Activated T-helper 2 cell treated with anti-CD3 and anti-CD28 coated beads, Interferon-gamma antibody, Interleukin-2, Interleukin-4, amounts not matched to agents 10 μg/mL and 5 μg/mL and 100 μg/mL, durations not matched to agents 14 hours and 24 hours and 36 hours (primary cell): ENCODE measurements at regions not wholly inside any gene's neighbourhood (a gene's known extent, or its start where the extent isn't known, plus 50 kb on each side); places are given as distances from the start of the nearest gene placed in this dataset.
A peak's percentile ranks its signal among the peaks of the same experiment; 100 is the strongest.
"Not testable (repeated sequence)": the region's sequence is repeated elsewhere in the genome, so short reads cannot be mapped to it uniquely, and the experiment has no call there.

Experiments used
- DNase-seq: peaks from one replicate; pipeline ENCODE4 v3.0.0; 2021; ENCODE audit warnings: low spot score
- H3K27ac Mint-ChIP-seq: one replicate; pipeline ENCODE4 v1.8.0; 2021; ENCODE audit warnings: mixed read lengths
- H3K27me3 Mint-ChIP-seq: one replicate; pipeline ENCODE4 v1.8.0; 2021; ENCODE audit warnings: low read depth, mixed read lengths
- H3K36me3 Mint-ChIP-seq: one replicate; pipeline ENCODE4 v1.8.0; 2021; ENCODE audit warnings: low read depth, mixed read lengths
- H3K4me1 Mint-ChIP-seq: one replicate; pipeline ENCODE4 v1.8.0; 2021; ENCODE audit warnings: low read depth, mixed read lengths
- H3K4me3 Mint-ChIP-seq: one replicate; pipeline ENCODE4 v1.8.0; 2021; ENCODE audit warnings: low read depth, mild to moderate bottlenecking, moderate library complexity, mixed read lengths
- H3K9me3 Mint-ChIP-seq: one replicate; pipeline ENCODE4 v1.8.0; 2021; ENCODE audit warnings: mixed read lengths
- intact Hi-C: fragments of 100-400 bp; cut with micrococcal nuclease; formaldehyde crosslinking; loops from one replicate; pipeline ENCODE4 v1.15.1; 2023

DNA sequence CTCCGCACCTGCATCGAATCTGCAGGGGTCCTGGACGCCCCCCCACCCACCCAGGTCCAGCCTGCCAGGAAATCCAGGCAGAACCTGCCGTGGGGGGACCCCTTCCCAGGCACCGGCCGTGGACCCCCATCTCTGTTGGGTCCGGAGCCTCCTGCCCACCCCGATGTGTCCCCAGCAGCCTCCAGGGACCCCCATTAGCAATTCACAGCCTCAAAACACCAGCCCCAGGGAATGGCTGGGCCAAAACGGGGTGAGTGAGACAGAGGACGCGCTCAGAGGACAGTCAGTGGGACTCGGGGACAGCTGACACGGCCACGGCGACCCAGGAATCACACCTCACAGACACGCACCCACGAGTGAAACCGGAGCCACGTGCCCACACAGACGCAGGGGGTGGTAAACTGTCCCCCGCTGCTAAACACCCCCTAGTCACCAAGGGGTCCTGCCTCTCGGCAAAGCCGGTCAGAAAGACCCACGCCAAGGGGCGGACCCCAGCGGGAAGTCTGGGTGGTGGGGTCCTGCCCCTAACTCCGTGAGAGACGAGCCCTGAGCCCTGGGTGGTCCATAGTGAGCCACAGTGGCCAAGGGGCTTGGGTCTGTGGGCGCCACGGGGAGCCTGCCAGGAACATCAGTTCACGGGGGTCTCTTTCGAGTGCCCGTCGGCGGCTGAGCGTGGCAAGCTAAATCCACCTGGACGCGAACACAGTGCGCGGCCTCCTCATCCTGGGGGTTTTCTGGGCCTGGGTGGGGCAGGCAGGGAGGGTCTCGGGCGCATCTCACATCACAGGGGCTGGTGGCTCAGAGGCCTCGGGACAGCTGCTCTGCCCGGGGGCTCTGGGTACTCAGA lies 126.5 kb upstream of the NKX1-1 start:
- H3K4me1 Mint-ChIP-seq = no peaks in the 10 kb centered on the region
- no peak overlapping the region for H3K4me3 Mint-ChIP-seq
- H3K36me3 Mint-ChIP-seq = no peaks in the 10 kb centered on the region
- DNase-seq = no peak
- peaks cover 5% of the 10 kb centered on the region for H3K27me3 Mint-ChIP-seq
- intact Hi-C loops = no loop called here
- H3K9me3 Mint-ChIP-seq = no peaks in the 10 kb centered on the region
- no peak overlapping the region for H3K27ac Mint-ChIP-seq

DNA sequence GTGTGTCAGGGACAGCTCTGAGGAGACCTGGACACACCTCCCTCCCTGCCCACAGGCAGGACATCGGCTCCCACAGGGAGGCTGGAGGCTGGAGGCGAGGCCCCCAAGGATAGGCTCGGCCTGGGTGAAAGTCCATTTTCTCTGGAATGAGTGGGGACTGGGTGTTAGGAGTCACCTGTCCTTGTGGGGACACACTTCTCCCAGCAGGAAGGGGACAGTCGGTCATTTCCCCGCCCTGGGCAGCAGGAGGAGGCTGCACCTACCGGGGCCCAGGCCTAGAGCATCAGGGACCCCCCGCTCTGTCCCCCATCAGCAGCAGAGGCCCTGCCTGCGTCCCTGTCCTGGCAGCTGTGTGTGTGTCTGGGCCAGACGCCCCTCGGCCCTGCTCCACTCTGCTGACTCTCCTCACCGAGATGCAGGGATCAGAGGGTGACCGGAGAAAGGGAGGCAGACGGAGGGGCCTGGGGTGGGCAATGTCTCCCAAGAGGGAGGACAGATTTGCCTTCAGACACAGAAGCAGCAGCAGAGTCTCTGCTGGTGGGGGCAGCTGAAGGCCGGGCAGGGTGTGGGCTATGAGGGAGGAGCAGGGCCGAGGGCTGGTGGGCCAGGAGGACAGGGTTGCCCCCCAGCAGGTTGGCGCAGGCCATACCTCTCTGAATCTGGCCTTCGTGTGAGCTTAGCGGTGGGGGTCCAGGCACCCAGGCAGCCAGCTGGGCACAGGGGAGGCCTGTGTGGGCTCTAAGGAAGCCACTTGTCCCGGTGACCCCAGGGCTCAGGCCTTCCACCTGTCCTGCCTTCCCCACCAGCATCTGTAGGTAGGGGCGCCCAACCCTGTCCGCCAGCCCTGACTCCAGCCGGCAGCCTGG lies 125.7 kb upstream of the NKX1-1 start:
- no peak overlapping the region for H3K27ac Mint-ChIP-seq
- no peak overlapping the region for H3K4me3 Mint-ChIP-seq
- no peaks in the 10 kb centered on the region for H3K36me3 Mint-ChIP-seq
- H3K27me3 Mint-ChIP-seq = peaks cover 9% of the 10 kb centered on the region
- H3K9me3 Mint-ChIP-seq = no peaks in the 10 kb centered on the region
- no peak for DNase-seq
- intact Hi-C loops = no loop called here
- no peaks in the 10 kb centered on the region for H3K4me1 Mint-ChIP-seq

DNA sequence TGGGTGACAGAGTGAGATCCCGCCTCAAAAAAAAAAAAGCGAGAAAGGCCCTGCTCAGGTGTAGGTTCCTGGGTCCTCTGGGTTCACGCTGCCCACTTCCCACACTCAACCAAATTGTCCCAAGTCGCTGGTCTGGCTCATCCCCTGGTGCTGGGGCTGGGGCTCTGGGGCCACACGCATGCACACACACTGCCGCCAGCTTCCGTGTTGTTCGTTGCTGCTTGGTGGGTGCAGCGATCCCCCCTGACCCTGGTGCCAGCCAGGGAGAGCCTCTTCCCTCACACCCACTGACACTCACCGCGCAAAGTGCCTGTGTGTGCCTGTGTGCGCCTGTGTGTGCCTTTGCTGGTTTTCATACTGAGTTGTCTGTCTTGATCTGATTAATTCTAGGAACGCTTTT lies 124.1 kb upstream of the NKX1-1 start:
- H3K9me3 Mint-ChIP-seq = no peaks in the 10 kb centered on the region
- no peaks in the 10 kb centered on the region for H3K36me3 Mint-ChIP-seq
- H3K27me3 Mint-ChIP-seq = peaks cover 9% of the 10 kb centered on the region
- H3K27ac Mint-ChIP-seq = no peak overlapping the region
- DNase-seq = no peak
- intact Hi-C loops = no loop called here
- H3K4me3 Mint-ChIP-seq = no peak overlapping the region
- H3K4me1 Mint-ChIP-seq = no peaks in the 10 kb centered on the region

DNA sequence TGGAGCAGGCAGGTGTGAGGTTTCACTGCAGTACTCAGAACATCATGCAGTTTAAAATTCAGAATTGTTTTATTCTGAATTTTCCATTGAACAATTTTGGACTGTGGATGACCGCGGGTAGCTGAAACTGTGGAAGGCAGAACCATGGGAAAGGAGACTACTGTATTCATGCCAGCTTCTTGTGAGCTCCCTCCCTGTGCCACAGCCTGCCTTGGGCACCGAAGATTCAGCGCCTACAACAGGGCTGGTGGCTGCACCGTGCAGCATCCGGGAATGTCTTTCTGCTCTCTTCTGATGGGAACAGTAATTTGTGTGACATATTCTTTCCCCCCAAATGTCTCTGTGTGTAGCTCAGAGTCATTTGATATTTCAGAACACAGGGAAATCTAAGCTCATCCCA lies 118.5 kb upstream of the NKX1-1 start:
- DNase-seq = no peak
- intact Hi-C loops = no loop called here
- H3K27me3 Mint-ChIP-seq = peaks cover 20% of the 10 kb centered on the region
- H3K9me3 Mint-ChIP-seq = no peaks in the 10 kb centered on the region
- no peaks in the 10 kb centered on the region for H3K4me1 Mint-ChIP-seq
- no peak overlapping the region for H3K4me3 Mint-ChIP-seq
- no peaks in the 10 kb centered on the region for H3K36me3 Mint-ChIP-seq
- H3K27ac Mint-ChIP-seq = no peak overlapping the region

DNA sequence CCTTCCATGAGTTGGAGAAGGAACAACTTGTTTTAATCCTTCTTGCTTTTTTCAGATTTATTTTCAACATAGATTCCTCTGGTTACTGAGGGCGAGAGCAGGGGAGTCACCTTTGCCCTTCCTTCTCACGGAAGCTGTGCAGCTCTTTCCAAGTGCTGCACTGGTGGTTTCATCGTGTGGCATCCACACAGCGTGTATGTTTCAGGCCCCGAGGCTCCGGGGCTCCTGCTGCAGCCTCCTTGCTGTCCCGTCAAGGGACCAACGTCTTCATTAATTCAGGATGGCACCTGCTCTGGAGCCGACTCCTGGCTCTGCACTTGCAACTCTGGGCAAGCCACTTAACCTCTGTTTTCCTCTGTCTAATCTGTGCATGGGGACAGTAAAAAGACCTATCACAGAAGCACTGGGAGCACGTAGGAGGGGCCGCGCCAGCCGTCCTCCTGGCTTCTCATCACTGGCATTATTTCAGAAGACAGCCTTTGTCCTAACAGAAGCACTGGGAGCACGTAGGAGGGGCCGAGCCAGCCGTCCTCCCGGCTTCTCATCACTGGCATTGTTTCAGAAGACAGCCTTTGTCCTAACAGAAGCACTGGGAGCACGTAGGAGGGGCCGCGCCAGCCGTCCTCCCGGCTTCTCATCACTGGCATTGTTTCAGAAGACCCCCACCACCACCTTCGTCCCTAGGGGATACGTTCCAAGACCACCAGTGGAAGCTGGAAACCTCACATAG lies 117.8 kb upstream of the NKX1-1 start:
- Mint-ChIP-seq H3K4me1 (no peaks in the 10 kb centered on the region), H3K27me3 (peaks cover 18% of the 10 kb centered on the region)
- no peak for DNase-seq

DNA sequence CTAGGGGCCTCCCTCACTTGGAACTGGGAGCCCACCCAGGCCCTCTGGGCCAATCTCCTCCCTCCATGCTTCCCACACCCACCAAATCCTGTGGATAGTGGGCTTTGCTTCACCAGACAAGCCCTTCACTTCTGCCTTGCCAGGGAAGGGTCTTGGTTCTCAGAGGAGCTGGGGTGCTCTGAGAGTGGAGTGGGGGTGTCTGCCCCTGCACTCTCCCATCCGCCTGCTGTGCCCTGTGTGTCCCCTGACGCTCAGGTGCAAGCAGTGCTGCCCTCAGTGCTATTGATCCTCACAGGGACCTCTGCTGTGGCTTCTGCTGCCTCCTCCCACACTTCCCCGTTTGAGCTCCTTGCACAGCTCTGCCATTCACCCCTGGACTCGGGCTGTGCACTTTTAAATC lies 117.3 kb upstream of the NKX1-1 start:
- Mint-ChIP-seq H3K9me3 (no peaks in the 10 kb centered on the region), H3K4me3 (no peak overlapping the region), H3K4me1 (no peaks in the 10 kb centered on the region), H3K36me3 (no peaks in the 10 kb centered on the region), H3K27ac (no peak overlapping the region), H3K27me3 (peaks cover 18% of the 10 kb centered on the region)
- DNase-seq = no peak
- intact Hi-C loops = no loop called here

More for the DNA sequence above, 117.8 kb upstream of the NKX1-1 start:
- Mint-ChIP-seq H3K27ac (no peak overlapping the region), H3K9me3 (no peaks in the 10 kb centered on the region), H3K36me3 (no peaks in the 10 kb centered on the region), H3K4me3 (no peak overlapping the region)
- intact Hi-C loops = no loop called here

DNA sequence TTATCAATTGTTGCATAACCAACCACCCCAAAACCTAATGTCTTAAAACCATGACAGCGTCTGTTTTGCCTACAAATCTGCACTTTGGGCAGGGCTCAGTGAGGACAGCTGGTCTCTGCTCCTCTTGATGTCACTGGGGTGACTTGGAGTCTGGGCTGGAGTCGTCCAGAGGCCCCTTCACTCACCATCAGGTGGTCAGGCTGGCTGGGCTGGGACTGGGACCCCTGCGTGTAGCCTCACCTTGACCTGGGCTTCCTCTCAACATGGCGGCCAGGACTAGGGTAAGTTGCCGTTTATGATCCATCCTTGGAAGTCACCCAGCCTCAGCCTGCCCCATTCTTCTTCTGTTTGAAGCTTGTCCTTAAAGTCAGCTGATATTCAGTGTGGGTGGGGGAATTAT lies 116.8 kb upstream of the NKX1-1 start:
- no peak for DNase-seq
- no peaks in the 10 kb centered on the region for H3K36me3 Mint-ChIP-seq
- H3K27me3 Mint-ChIP-seq = peaks cover 18% of the 10 kb centered on the region
- H3K4me1 Mint-ChIP-seq = no peaks in the 10 kb centered on the region
- no peak overlapping the region for H3K4me3 Mint-ChIP-seq
- H3K27ac Mint-ChIP-seq = no peak overlapping the region
- H3K9me3 Mint-ChIP-seq = no peaks in the 10 kb centered on the region
- intact Hi-C loops = no loop called here

DNA sequence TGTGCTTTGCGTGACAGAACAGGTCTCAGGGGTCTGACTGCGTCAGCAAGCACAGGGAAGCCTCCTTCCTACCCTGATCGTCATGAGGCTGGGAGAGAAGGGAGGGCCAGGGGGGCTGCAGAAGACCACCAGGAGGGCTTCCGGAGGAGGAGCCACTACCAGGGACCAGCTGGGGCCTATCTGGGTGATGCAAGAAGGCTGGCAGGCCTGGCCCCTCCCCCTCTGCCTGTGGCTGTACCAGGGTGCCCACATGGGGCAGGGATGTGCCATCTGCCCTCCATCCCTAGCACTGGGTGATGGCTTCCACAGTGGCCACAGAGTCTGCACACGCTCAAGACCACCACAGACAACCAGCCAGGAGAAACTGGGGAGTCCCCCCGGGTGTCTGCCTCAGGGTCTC lies 116.4 kb upstream of the NKX1-1 start:
- no peaks in the 10 kb centered on the region for H3K4me1 Mint-ChIP-seq
- intact Hi-C loops = no loop called here
- no peak for DNase-seq
- peaks cover 16% of the 10 kb centered on the region for H3K27me3 Mint-ChIP-seq
- H3K36me3 Mint-ChIP-seq = no peaks in the 10 kb centered on the region
- H3K9me3 Mint-ChIP-seq = no peaks in the 10 kb centered on the region
- no peak overlapping the region for H3K27ac Mint-ChIP-seq
- H3K4me3 Mint-ChIP-seq = no peak overlapping the region

DNA sequence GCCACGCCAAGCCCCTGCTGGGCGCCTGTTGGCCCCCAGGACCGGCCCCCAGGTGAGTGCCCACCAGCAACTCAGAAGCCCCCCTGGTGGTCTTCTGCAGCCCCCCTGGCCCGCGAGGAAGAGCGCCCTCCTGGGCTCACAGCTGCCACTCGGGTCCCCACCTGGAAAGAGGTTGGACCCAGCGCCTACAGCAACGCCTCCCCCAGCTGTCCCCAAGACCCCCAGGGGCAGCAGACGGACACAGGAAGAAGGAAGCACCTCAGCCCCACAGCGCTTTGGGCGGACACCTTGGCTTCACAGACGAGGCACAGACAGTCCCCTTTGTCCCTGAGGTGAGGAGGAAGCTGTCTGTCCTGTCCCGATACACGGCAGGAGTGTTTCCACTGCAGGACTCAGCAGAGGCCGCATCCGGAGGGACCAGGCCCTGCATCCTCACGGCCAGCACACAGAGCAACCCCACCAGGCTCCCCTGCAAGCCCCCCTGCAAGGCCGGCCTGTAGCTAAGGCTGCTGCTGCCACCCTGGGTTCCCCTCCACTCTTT lies 115.6 kb upstream of the NKX1-1 start:
- intact Hi-C loops = no loop called here
- no peak for DNase-seq
- Mint-ChIP-seq H3K27ac (no peak overlapping the region), H3K4me1 (no peaks in the 10 kb centered on the region), H3K4me3 (no peak overlapping the region), H3K36me3 (no peaks in the 10 kb centered on the region), H3K9me3 (no peaks in the 10 kb centered on the region), H3K27me3 (peaks cover 12% of the 10 kb centered on the region)

DNA sequence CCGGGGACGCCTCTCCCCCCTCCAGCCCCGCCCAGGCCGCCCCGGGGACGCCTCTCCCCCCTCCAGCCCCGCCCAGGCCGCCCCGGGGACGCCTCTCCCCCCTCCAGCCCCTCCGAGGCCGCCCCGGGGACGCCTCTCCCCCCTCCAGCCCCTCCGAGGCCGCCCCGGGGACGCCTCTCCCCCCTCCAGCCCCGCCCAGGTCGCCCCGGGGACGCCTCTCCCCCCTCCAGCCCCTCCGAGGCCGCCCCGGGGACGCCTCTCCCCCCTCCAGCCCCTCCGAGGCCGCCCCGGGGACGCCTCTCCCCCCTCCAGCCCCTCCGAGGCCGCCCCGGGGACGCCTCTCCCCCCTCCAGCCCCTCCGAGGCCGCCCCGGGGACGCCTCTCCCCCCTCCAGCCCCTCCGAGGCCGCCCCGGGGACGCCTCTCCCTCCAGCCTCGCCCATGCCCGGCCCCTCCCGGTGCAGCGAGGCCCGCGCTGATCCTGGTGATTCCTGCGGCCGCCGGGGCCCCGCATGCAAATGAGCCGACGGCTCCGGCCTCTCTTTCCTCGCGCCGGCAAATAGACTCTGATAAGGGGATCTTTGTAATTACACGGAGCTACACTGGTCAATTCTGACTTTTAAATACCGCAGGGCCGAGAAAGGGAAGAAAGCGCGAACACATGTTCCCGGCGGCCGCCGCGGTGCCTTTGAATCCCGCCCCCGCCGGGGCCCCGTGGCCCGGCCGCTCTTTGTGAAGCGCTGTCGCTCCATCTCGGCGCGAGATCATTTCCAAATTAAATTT lies 114.7 kb upstream of the NKX1-1 start:
- H3K9me3 Mint-ChIP-seq, H3K36me3 Mint-ChIP-seq, H3K4me1 Mint-ChIP-seq, DNase-seq, intact Hi-C loops, H3K27ac Mint-ChIP-seq: not testable (repeated sequence)
- H3K27me3 Mint-ChIP-seq = peaks cover 12% of the 10 kb centered on the region
- H3K4me3 Mint-ChIP-seq = peak overlapping the region; percentile 58

DNA sequence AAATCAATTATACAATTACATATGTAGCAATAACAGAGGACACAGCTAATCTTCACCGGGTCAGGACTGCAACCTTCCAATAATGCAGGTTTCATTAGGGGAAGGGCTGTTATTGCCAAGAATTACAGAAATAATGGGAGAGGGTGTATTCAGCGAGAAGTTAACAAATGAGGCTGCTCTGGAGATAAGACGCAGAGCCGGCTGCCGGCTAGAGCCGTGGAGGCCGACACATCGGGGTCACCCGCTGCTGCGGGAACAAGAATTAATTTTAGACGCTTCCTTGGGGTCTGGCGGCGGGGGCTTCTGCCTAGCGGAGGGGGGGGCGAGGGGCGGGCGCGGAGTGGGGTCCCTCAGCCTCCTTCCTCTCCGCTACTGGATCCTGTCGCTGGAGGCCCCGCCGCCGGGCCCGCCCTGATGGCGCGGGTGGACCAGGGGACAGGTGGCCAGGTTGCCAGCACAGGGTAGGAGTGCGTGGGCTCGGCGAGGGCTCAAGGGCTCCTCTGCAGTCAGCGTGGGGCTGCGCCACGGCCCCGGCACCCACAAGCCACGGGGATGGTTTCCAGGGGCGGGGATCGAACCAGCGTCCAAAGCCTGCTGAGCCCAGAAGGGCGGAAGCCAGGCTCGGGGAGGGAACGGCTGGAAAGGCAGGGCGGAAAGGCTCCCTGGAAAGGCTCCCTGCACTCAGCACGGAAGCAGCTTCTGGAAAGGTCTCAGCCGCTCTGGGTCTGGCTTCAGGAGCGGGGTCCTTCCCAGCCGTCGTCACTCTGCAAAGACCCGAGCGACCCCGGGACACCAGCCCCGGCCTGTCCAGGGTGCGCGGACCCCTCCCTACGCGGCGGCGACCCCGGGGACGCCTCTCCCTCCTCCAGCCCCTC lies 113.8 kb upstream of the NKX1-1 start:
- Mint-ChIP-seq H3K27ac (no peak overlapping the region), H3K4me3 (peak overlapping the region; percentile 63), H3K36me3 (no peaks in the 10 kb centered on the region), H3K27me3 (peaks cover 12% of the 10 kb centered on the region), H3K9me3 (no peaks in the 10 kb centered on the region), H3K4me1 (no peaks in the 10 kb centered on the region)
- intact Hi-C loops = no loop called here
- DNase-seq = no peak
